Hepatocyte (in vitro differentiated cells): ENCODE measurements at regions not wholly inside any gene's neighbourhood (a gene's known extent, or its start where the extent isn't known, plus 50 kb on each side); places are given as distances from the start of the nearest gene placed in this dataset.

Experiments
- DNase-seq: peaks from one replicate; pipeline ENCODE4 v3.0.0-alpha.2; 2016; ENCODE audit warnings: low spot score
- H2AFZ ChIP-seq: fragments of 200-600 bp; sonication (generic); 2 replicates; pipeline ENCODE4 v1.6.0; 2016; ENCODE audit warnings: antibody characterized with exemption, mild to moderate bottlenecking
- H3K27ac ChIP-seq: fragments of 200-600 bp; sonication (generic); 2 replicates; pipeline ENCODE4 v1.5.1; 2016; ENCODE audit warnings: mild to moderate bottlenecking
- H3K27me3 ChIP-seq: fragments of 200-600 bp; sonication (generic); 2 replicates; pipeline ENCODE4 v1.6.1; 2016
- H3K36me3 ChIP-seq: fragments of 200-600 bp; sonication (generic); replicated peaks from 2 replicates; pipeline ENCODE4 v1.5.1; 2016; ENCODE audit warnings: low read depth; ENCODE audit not compliant: insufficient read depth
- H3K4me1 ChIP-seq: fragments of 200-600 bp; sonication (generic); 2 replicates; pipeline ENCODE4 v1.5.1; 2016; ENCODE audit warnings: mild to moderate bottlenecking, moderate library complexity; ENCODE audit not compliant: insufficient read depth
- H3K4me2 ChIP-seq: fragments of 200-600 bp; sonication (generic); 2 replicates; pipeline ENCODE4 v1.6.0; 2016
- H3K4me3 ChIP-seq: fragments of 200-600 bp; sonication (generic); 2 replicates; pipeline ENCODE4 v1.5.1; 2016; ENCODE audit warnings: mild to moderate bottlenecking
- H3K79me2 ChIP-seq: fragments of 200-600 bp; sonication (generic); 2 replicates; pipeline ENCODE4 v1.6.0; 2017; ENCODE audit warnings: mild to moderate bottlenecking
- H3K9me2 ChIP-seq: fragments of 200-600 bp; sonication (generic); replicated peaks from 2 replicates; pipeline ENCODE4 v1.6.0; 2017; ENCODE audit warnings: mild to moderate bottlenecking; ENCODE audit not compliant: insufficient read depth
- H3K9me3 ChIP-seq: fragments of 200-600 bp; sonication (generic); 2 replicates; pipeline ENCODE4 v1.5.1; 2016; ENCODE audit warnings: low read depth, mild to moderate bottlenecking
- H4K20me1 ChIP-seq: fragments of 200-600 bp; sonication (generic); 2 replicates; pipeline ENCODE4 v1.6.0; 2016; ENCODE audit warnings: mild to moderate bottlenecking; ENCODE audit not compliant: insufficient read depth, poor library complexity, severe bottlenecking
- CTCF ChIP-seq: fragments of 200-600 bp; sonication (generic); IDR thresholded peaks from 2 replicates; pipeline ENCODE4 v1.5.1; 2016; ENCODE audit warnings: antibody characterized with exemption, mild to moderate bottlenecking; ENCODE audit not compliant: poor library complexity
- EZH2 ChIP-seq: fragments of 200-600 bp; sonication (generic); IDR thresholded peaks from 2 replicates; pipeline ENCODE4 v1.6.1; 2016; ENCODE audit warnings: antibody characterized with exemption, mild to moderate bottlenecking, borderline replicate concordance
- EZH2phosphoT487 ChIP-seq: fragments of 200-600 bp; sonication (generic); IDR thresholded peaks from one replicate; pipeline ENCODE4 v1.6.1; 2018; ENCODE audit warnings: antibody characterized with exemption, mild to moderate bottlenecking, low read depth, moderate library complexity; ENCODE audit not compliant: unreplicated experiment, severe bottlenecking
- WGBS: methylation state at CpG from one replicate; pipeline ENCODE4 v1.1.6; 2016; ENCODE audit warnings: low lambda C conversion rate; ENCODE audit errors: missing lambda C conversion rate; 5-methylcytosine and 5-hydroxymethylcytosine counted together

- no peak for DNase-seq
- Histone ChIP-seq H3K79me2 (no peaks in the 10 kb centered on the region), H3K4me2 (no peak overlapping the region), H3K4me3 (no peak overlapping the region), H2AFZ (no peak overlapping the region), H4K20me1 (no peaks in the 10 kb centered on the region), H3K27me3 (no peaks in the 10 kb centered on the region), H3K36me3 (no peaks in the 10 kb centered on the region), H3K9me2 (no peaks in the 10 kb centered on the region), H3K9me3 (no peaks in the 10 kb centered on the region), H3K27ac (no peak overlapping the region), H3K4me1 (no peaks in the 10 kb centered on the region)
- 96% methylated on average over 3 of the region's 3 CpGs for WGBS
- TF ChIP-seq EZH2phosphoT487 (no peak), EZH2 (no peak), CTCF (no peak)
Measured at GRCh38 chr5:53340956-53341750, 139.3 kb upstream of the FST start.

GRCh38 chr5:53342236-53342635 lies 138.2 kb upstream of the FST start:
- H4K20me1 ChIP-seq = no peaks in the 10 kb centered on the region
- no peaks in the 10 kb centered on the region for H3K36me3 ChIP-seq
- no peak overlapping the region for H2AFZ ChIP-seq
- TF ChIP-seq EZH2phosphoT487 = no peak
- no peak overlapping the region for H3K27ac ChIP-seq
- no peak for DNase-seq
- no peaks in the 10 kb centered on the region for H3K9me2 ChIP-seq
- no peaks in the 10 kb centered on the region for H3K27me3 ChIP-seq
- H3K9me3 ChIP-seq = no peaks in the 10 kb centered on the region
- no peak overlapping the region for H3K4me2 ChIP-seq
- no peaks in the 10 kb centered on the region for H3K79me2 ChIP-seq
- no peaks in the 10 kb centered on the region for H3K4me1 ChIP-seq
- H3K4me3 ChIP-seq = no peak overlapping the region

GRCh38 chr5:53343187-53343586 lies 137.2 kb upstream of the FST start:
- Histone ChIP-seq H3K4me3 (no peak overlapping the region), H3K9me3 (no peaks in the 10 kb centered on the region), H3K9me2 (no peaks in the 10 kb centered on the region), H3K36me3 (no peaks in the 10 kb centered on the region), H3K27ac (no peak overlapping the region), H4K20me1 (no peaks in the 10 kb centered on the region), H2AFZ (no peak overlapping the region), H3K27me3 (no peaks in the 10 kb centered on the region), H3K4me1 (no peaks in the 10 kb centered on the region), H3K4me2 (no peak overlapping the region), H3K79me2 (no peaks in the 10 kb centered on the region)
- TF ChIP-seq EZH2 = no peak
- TF ChIP-seq EZH2phosphoT487 = no peak
- no peak for TF ChIP-seq CTCF
- 75% methylated on average over 2 of the region's 2 CpGs for WGBS
- peak; percentile 25 for DNase-seq

- Histone ChIP-seq H3K36me3 (no peaks in the 10 kb centered on the region), H3K4me2 (no peak overlapping the region), H3K9me3 (no peaks in the 10 kb centered on the region), H2AFZ (no peak overlapping the region), H3K79me2 (no peaks in the 10 kb centered on the region), H4K20me1 (no peaks in the 10 kb centered on the region), H3K27ac (no peak overlapping the region), H3K4me3 (no peak overlapping the region), H3K4me1 (peaks cover 8% of the 10 kb centered on the region), H3K27me3 (no peaks in the 10 kb centered on the region), H3K9me2 (no peaks in the 10 kb centered on the region)
- TF ChIP-seq CTCF (no peak), EZH2 (no peak), EZH2phosphoT487 (no peak)
- 61% methylated on average over 5 of the region's 5 CpGs for WGBS
- no peak for DNase-seq
Measured at GRCh38 chr5:53350368-53350767, 130.1 kb upstream of the FST start.
